Neural cell (in vitro differentiated cells): ENCODE measurements at regions not wholly inside any gene's neighbourhood (a gene's known extent, or its start where the extent isn't known, plus 50 kb on each side); places are given as distances from the start of the nearest gene placed in this dataset.

Experiments
- EZH2 ChIP-seq: fragments of 200-600, 300-800 bp; shearing (Covaris generic), sonication (generic); IDR thresholded peaks from 2 replicates; pipeline ENCODE4 v1.6.1; 2014; ENCODE audit warnings: antibody characterized with exemption, low read length, borderline replicate concordance, mild to moderate bottlenecking; ENCODE audit not compliant: insufficient read depth, poor library complexity, severe bottlenecking
- MXI1 ChIP-seq: fragments of 450-650 bp; conservative IDR thresholded peaks from 2 replicates; pipeline ENCODE4 v1.6.1; 2014; ENCODE audit warnings: antibody characterized with exemption, mild to moderate bottlenecking; ENCODE audit not compliant: poor library complexity, severe bottlenecking
- POLR2AphosphoS5 ChIP-seq: IDR thresholded peaks from 2 replicates; pipeline ENCODE4 v1.6.1; 2012
- TF ChIP-seq, protein P1 (sequence below): fragments of 450-650 bp; IDR thresholded peaks from 2 replicates; pipeline ENCODE4 v1.5.1; 2014; ENCODE audit warnings: antibody characterized with exemption, mild to moderate bottlenecking, moderate library complexity; ENCODE audit not compliant: poor library complexity, severe bottlenecking
- TF ChIP-seq, protein P2 (sequence below): IDR thresholded peaks from 2 replicates; pipeline ENCODE4 v1.6.1; 2012; ENCODE audit warnings: borderline replicate concordance

DNA sequence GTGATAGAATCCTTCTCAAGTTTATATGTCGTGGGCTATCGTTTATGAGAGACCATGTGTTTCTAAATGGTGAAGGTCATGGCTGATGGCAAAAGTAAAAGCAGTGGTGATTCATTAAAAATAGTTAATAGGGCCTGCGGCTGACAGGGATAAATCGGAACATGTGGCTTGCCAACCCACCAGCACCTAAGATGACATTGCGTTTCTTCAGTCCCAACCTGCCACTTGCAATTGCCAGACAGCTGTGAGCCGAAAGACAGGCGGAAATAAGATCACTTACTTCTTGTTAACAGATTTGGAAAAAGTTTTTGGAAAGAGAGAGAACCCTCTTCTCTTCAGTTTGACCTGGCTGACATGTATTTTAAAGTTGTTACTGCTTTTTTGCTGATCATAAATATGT, 131.5 kb upstream of the MPPED2 start:
- TF ChIP-seq POLR2AphosphoS5 (no peak), EZH2 (no peak), MXI1 (no peak)
- TF ChIP-seq, protein P1, sequence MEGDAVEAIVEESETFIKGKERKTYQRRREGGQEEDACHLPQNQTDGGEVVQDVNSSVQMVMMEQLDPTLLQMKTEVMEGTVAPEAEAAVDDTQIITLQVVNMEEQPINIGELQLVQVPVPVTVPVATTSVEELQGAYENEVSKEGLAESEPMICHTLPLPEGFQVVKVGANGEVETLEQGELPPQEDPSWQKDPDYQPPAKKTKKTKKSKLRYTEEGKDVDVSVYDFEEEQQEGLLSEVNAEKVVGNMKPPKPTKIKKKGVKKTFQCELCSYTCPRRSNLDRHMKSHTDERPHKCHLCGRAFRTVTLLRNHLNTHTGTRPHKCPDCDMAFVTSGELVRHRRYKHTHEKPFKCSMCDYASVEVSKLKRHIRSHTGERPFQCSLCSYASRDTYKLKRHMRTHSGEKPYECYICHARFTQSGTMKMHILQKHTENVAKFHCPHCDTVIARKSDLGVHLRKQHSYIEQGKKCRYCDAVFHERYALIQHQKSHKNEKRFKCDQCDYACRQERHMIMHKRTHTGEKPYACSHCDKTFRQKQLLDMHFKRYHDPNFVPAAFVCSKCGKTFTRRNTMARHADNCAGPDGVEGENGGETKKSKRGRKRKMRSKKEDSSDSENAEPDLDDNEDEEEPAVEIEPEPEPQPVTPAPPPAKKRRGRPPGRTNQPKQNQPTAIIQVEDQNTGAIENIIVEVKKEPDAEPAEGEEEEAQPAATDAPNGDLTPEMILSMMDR: no peak
- TF ChIP-seq, protein P2, sequence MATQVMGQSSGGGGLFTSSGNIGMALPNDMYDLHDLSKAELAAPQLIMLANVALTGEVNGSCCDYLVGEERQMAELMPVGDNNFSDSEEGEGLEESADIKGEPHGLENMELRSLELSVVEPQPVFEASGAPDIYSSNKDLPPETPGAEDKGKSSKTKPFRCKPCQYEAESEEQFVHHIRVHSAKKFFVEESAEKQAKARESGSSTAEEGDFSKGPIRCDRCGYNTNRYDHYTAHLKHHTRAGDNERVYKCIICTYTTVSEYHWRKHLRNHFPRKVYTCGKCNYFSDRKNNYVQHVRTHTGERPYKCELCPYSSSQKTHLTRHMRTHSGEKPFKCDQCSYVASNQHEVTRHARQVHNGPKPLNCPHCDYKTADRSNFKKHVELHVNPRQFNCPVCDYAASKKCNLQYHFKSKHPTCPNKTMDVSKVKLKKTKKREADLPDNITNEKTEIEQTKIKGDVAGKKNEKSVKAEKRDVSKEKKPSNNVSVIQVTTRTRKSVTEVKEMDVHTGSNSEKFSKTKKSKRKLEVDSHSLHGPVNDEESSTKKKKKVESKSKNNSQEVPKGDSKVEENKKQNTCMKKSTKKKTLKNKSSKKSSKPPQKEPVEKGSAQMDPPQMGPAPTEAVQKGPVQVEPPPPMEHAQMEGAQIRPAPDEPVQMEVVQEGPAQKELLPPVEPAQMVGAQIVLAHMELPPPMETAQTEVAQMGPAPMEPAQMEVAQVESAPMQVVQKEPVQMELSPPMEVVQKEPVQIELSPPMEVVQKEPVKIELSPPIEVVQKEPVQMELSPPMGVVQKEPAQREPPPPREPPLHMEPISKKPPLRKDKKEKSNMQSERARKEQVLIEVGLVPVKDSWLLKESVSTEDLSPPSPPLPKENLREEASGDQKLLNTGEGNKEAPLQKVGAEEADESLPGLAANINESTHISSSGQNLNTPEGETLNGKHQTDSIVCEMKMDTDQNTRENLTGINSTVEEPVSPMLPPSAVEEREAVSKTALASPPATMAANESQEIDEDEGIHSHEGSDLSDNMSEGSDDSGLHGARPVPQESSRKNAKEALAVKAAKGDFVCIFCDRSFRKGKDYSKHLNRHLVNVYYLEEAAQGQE: no peak
